ENCODE measurements at regions not wholly inside any gene's neighbourhood (a gene's known extent, or its start where the extent isn't known, plus 50 kb on each side); places are given as distances from the start of the nearest gene placed in this dataset.

DNA sequence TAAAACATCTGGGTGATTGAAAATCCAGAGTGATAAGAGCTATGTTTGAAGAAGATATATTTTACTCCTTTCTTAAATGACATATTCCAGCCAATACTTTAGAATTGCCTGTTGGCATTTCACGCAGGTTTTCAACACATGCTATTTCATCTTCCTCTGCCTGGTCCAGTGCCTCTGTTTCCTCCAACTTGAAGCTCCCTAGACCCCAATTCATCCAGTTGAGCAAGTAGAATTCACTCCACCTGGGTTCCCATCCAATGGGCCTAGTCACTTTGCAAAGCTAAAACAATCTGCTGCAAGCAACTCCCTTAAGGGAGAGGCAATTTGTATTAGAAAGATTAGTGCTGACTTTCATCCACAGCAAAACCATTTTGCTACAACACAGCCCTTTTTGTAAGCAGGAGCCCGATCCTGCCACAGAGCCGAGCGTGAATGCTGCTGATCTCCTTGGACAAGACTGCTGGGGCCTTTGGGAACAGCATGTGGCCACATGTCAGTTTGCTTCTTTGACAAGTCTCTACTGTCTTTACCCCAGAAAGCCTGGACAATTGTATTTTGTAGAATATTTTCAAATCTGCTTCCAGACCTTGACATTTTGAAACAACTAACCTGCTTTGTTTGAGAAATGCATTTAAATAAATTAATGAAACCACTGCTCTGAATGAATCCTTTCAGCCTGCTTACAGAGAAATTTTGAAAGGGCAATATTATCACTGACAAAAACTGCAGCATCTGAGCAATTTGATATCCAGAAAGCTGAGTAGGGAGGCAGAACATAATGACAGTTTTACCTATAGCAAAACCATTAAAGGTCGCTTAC, 259.1 kb downstream of the TDRD15 start:
- no peaks in the 10 kb centered on the region for H3K9me3 ChIP-seq (replicated peaks)
- no peaks in the 10 kb centered on the region for H3K27me3 ChIP-seq (replicated peaks)
- H3K36me3 ChIP-seq, result no peaks in the 10 kb centered on the region
- DNase-seq (ENCODE audit: low read depth in 1 of 2, low spot score in 2 of 2), result no peak
- H3K4me3 ChIP-seq, result no peak overlapping the region
- no peaks in the 10 kb centered on the region for H3K4me1 ChIP-seq (replicated peaks)
- H3K27ac ChIP-seq, result no peak overlapping the region

DNA sequence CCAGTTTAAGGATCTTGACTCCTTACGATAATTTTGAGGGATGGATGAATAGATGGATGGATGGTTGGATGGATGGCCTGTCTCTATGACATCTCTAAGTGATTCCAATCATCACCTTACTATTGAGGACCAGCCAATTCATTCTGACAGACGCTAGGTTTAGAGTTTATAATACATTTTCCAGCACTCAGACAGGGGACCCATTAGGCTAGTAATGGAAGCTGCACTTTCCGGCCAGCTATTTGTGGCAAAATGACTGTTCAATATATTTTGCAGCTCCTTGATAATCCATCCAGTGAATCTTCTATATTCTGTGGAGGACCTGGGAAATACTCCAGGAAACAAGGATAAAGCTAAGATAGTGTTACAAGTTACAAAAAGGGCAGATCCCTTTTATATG, 262.9 kb downstream of the TDRD15 start:
- H3K27ac ChIP-seq, result no peak overlapping the region

GRCh38 chr2:21392649-21393048, 268.9 kb downstream of the TDRD15 start:
- Histone ChIP-seq H3K9me3 (replicated peaks) (no peaks in the 10 kb centered on the region), H3K27me3 (replicated peaks) (no peaks in the 10 kb centered on the region), H3K4me1 (replicated peaks) (no peaks in the 10 kb centered on the region), H3K36me3 (no peaks in the 10 kb centered on the region), H3K27ac (no peak overlapping the region), H3K4me3 (no peak overlapping the region)
- DNase-seq (ENCODE audit: low read depth in 1 of 2, low spot score in 2 of 2), result no peak

More for the DNA sequence above, 262.9 kb downstream of the TDRD15 start:
- Histone ChIP-seq H3K4me1 (replicated peaks) (no peaks in the 10 kb centered on the region), H3K9me3 (replicated peaks) (no peaks in the 10 kb centered on the region), H3K36me3 (no peaks in the 10 kb centered on the region), H3K4me3 (no peak overlapping the region), H3K27me3 (replicated peaks) (no peaks in the 10 kb centered on the region)
- no peak for DNase-seq (ENCODE audit: low read depth in 1 of 2, low spot score in 2 of 2)

DNA sequence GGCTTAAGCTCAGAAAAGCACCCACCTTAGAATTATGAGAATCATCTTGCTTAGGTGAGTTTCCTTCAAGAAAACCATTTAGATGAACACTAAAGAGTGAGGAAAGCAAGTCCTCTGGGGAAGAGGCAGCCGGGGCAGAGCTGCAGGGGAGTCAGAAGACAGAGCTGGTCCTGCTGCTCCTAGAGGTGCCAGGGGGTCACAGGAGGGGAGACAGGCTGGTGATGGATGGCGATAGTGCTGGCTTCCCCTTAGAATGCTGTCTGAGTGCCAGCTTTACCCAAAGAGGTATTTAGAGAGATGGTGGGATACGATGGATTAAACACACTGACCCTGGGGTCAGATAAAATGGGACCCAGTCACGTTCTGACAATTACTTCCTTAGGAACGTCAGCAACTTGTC, 269.4 kb downstream of the TDRD15 start:
- Histone ChIP-seq H3K36me3 (no peaks in the 10 kb centered on the region), H3K27ac (no peak overlapping the region), H3K4me1 (replicated peaks) (no peaks in the 10 kb centered on the region), H3K27me3 (replicated peaks) (no peaks in the 10 kb centered on the region), H3K9me3 (replicated peaks) (no peaks in the 10 kb centered on the region), H3K4me3 (no peak overlapping the region)
- DNase-seq (ENCODE audit: low read depth in 1 of 2, low spot score in 2 of 2), result no peak

DNA sequence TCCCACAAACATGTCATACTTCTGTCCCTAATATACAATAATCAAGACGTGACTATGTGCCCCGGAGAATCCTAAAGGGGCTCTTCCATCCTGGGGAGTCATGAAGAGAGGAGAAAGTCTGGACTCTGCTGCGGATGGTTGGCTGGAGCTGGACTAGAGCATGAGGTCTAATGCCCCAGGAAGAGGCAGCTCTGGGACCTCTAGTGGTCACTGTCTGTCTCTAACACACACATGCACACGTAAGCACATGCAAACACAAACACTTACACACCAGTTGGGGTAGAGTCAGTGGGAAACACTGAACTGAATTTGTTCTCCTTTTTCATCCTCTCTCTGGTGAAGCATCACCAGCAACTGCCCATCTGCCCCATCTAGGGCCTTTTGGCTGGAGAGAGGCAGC, 271.6 kb downstream of the TDRD15 start:
- Histone ChIP-seq H3K27me3 (replicated peaks) (no peaks in the 10 kb centered on the region), H3K27ac (no peak overlapping the region), H3K9me3 (replicated peaks) (no peaks in the 10 kb centered on the region), H3K36me3 (no peaks in the 10 kb centered on the region), H3K4me1 (replicated peaks) (no peaks in the 10 kb centered on the region), H3K4me3 (no peak overlapping the region)
- no peak for DNase-seq (ENCODE audit: low read depth in 1 of 2, low spot score in 2 of 2)

DNA sequence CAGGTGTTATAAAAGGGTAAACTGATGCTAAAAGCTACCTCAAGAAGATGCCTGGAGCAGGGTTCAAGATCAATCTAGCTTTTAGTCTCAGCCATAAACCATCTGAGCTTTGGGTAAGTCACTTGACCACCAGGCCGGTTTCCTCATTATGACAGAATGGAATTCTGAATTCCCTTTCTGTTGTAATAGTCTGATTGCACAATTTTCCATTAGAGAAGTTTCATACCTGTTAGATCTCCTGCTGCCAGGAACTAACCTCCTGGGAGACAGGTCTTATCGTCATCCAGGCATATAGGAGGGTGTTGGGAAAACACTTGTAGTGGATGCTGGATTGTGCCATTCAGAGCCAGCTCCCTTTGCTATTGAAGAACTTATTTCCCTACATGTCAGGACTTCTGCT, 272.5 kb downstream of the TDRD15 start:
- no peak for DNase-seq (ENCODE audit: low read depth in 1 of 2, low spot score in 2 of 2)
- H3K9me3 ChIP-seq (replicated peaks), result no peaks in the 10 kb centered on the region
- no peak overlapping the region for H3K27ac ChIP-seq
- no peak overlapping the region for H3K4me3 ChIP-seq
- no peaks in the 10 kb centered on the region for H3K4me1 ChIP-seq (replicated peaks)
- H3K36me3 ChIP-seq, result no peaks in the 10 kb centered on the region
- H3K27me3 ChIP-seq (replicated peaks), result no peaks in the 10 kb centered on the region

DNA sequence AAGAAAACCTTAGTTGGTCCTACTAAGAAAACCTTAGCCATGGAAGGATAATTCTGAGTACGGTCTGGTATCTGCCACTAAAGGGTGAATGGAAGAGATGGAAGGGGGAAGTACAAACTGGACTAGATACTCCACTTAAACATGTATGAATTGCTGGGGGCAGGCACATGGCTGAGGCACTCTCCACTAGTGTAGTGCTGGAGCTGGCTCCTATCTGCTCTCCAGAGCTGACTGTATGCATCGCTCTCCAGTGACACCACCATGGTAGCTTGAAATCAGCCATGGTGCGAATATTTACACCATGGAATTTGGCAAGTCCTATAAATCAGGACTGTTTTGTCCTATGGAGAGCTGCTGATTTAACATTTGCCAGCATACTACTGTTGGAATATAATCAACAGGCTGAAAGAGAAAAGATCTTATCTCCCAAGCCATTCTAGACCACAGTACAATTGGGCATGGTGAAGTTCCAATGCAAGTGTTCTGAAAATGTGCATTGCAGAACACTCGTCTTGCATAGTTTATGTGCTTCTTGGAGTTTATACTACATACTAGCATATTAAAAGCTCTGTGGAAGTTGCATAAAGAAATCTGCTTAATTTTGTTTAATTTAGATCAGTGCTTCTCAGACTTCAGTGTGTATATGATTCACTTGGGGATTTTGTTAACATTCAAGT, 277.4 kb downstream of the TDRD15 start:
- no peak overlapping the region for H3K27ac ChIP-seq
- no peaks in the 10 kb centered on the region for H3K36me3 ChIP-seq
- no peaks in the 10 kb centered on the region for H3K9me3 ChIP-seq (replicated peaks)
- peaks cover 8% of the 10 kb centered on the region; the same call in 1 of the 2 replicates for H3K4me1 ChIP-seq (replicated peaks)
- H3K4me3 ChIP-seq, result no peak overlapping the region
- no peaks in the 10 kb centered on the region for H3K27me3 ChIP-seq (replicated peaks)
- no peak for DNase-seq (ENCODE audit: low read depth in 1 of 2, low spot score in 2 of 2)

DNA sequence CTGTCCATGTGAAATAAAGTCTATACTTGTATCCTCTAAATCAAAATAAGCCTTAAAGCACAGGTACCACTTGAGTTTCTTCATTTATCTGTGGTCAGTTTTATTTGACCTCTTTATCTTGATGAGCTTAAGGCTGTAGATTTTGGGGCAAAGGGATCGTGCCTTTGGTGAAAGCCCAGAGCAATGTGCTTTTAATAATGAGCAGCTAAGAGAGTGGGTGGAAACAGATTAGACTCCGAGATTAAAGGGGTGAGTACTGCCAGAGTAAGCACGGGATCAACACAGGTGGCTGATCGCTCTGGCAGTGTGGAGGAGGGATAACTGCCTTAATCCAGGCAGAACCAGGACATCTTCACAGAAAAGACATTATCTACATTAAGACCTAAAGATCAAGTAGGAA, 280.4 kb downstream of the TDRD15 start:
- Histone ChIP-seq H3K9me3 (replicated peaks) (no peaks in the 10 kb centered on the region), H3K27ac (no peak overlapping the region)

GRCh38 chr2:21404827-21405625, 281.3 kb downstream of the TDRD15 start:
- H3K27ac ChIP-seq, result no peak overlapping the region
- peaks cover 8% of the 10 kb centered on the region; the same call in 1 of the 2 replicates for H3K4me1 ChIP-seq (replicated peaks)
- no peak for DNase-seq (ENCODE audit: low read depth in 1 of 2, low spot score in 2 of 2)
- no peak overlapping the region for H3K4me3 ChIP-seq
- no peaks in the 10 kb centered on the region for H3K9me3 ChIP-seq (replicated peaks)
- no peaks in the 10 kb centered on the region for H3K27me3 ChIP-seq (replicated peaks)
- no peaks in the 10 kb centered on the region for H3K36me3 ChIP-seq

More for the DNA sequence above, 280.4 kb downstream of the TDRD15 start:
- Histone ChIP-seq H3K4me1 (replicated peaks) (peaks cover 8% of the 10 kb centered on the region; the same call in 1 of the 2 replicates), H3K27me3 (replicated peaks) (no peaks in the 10 kb centered on the region), H3K4me3 (no peak overlapping the region), H3K36me3 (no peaks in the 10 kb centered on the region)
- no peak for DNase-seq (ENCODE audit: low read depth in 1 of 2, low spot score in 2 of 2)

DNA sequence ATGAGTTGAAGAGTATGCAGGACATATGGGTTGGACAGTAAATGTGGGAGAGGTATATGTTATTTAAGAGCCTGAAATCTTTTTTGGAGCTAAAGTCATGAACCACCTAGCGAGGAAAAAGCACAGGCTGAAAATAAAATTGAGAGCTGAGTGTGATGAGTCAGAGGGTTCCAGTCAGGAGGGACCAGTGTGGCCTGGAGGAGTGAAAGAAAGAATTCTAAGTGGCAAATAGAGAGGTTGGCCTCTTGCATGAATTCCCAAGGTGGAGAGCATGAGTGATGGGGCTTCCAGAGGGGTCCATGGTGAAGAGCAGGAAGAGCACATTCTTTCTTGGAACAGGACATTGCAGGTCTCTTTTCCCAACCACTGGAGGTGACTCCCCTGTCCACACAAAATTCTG, 282.6 kb downstream of the TDRD15 start:
- no peaks in the 10 kb centered on the region for H3K27me3 ChIP-seq (replicated peaks)
- H3K4me1 ChIP-seq (replicated peaks), result peaks cover 8% of the 10 kb centered on the region; the same call in 1 of the 2 replicates
- no peaks in the 10 kb centered on the region for H3K36me3 ChIP-seq
- no peaks in the 10 kb centered on the region for H3K9me3 ChIP-seq (replicated peaks)
- DNase-seq (ENCODE audit: low read depth in 1 of 2, low spot score in 2 of 2), result no peak
- H3K27ac ChIP-seq, result no peak overlapping the region
- no peak overlapping the region for H3K4me3 ChIP-seq

DNA sequence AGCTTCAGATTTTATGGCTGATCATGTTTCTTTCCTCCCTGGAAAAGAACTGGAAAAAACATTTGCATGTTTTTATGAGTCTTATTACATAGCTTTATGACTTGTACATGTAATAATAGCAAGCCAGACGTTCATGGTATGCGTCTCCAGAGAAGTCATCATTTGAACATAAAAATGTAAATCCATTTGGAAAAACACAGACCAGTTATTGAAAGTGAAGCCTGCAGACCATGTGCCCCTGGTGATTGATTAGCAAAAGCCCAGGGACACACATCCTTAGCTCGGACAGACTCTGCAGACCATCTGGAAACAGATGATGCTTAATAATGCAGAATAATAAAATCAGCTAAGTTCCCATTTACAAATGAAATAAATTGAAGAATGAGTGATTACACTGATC, 283.1 kb downstream of the TDRD15 start:
- H3K36me3 ChIP-seq, result no peaks in the 10 kb centered on the region
- H3K27me3 ChIP-seq (replicated peaks), result no peaks in the 10 kb centered on the region
- no peak overlapping the region for H3K27ac ChIP-seq
- DNase-seq (ENCODE audit: low read depth in 1 of 2, low spot score in 2 of 2), result no peak
- H3K4me1 ChIP-seq (replicated peaks), result peaks cover 8% of the 10 kb centered on the region; the same call in 1 of the 2 replicates
- no peaks in the 10 kb centered on the region for H3K9me3 ChIP-seq (replicated peaks)
- H3K4me3 ChIP-seq, result no peak overlapping the region

GRCh38 chr2:21407851-21408250, 284.1 kb downstream of the TDRD15 start:
- Histone ChIP-seq H3K27ac (no peak overlapping the region), H3K4me3 (no peak overlapping the region), H3K36me3 (no peaks in the 10 kb centered on the region), H3K4me1 (replicated peaks) (peaks cover 14% of the 10 kb centered on the region), H3K9me3 (replicated peaks) (no peaks in the 10 kb centered on the region), H3K27me3 (replicated peaks) (no peaks in the 10 kb centered on the region)
- no peak for DNase-seq (ENCODE audit: low read depth in 1 of 2, low spot score in 2 of 2)

DNA sequence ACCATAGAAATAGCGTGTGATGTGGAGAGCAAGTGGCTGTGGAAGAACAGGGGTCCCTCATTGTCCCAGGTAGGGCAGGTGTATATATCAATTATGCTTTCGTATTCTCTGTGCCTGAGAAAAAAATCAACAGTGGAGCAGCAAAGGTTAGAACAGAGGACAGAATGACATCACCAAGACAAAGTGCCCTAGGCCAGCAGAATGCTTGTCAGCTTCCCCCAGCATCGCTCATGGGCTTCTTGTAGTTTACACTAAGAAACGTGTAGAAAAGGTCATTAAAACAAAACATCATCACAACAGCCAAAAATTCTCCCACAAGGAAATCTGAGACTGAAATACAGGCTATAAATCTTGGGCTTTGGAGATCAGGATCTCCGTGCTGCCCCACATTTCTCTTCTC, 288.0 kb downstream of the TDRD15 start:
- Histone ChIP-seq H3K9me3 (replicated peaks) (no peaks in the 10 kb centered on the region), H3K4me1 (replicated peaks) (peaks cover 22% of the 10 kb centered on the region), H3K4me3 (no peak overlapping the region), H3K36me3 (no peaks in the 10 kb centered on the region), H3K27me3 (replicated peaks) (no peaks in the 10 kb centered on the region), H3K27ac (no peak overlapping the region)
- DNase-seq (ENCODE audit: low read depth in 1 of 2, low spot score in 2 of 2), result no peak

Measured in SJSA1 (cell line).